ENCODE measurements at regions not wholly inside any gene's neighbourhood (a gene's known extent, or its start where the extent isn't known, plus 50 kb on each side); places are given as distances from the start of the nearest gene placed in this dataset.
"Not testable (repeated sequence)": the region's sequence is repeated elsewhere in the genome, so short reads cannot be mapped to it uniquely, and the experiment has no call there.

GRCh38 chr1:121075254-121075805 is 108.8 kb downstream of the FAM72B start:
- TF ChIP-seq, protein P1, sequence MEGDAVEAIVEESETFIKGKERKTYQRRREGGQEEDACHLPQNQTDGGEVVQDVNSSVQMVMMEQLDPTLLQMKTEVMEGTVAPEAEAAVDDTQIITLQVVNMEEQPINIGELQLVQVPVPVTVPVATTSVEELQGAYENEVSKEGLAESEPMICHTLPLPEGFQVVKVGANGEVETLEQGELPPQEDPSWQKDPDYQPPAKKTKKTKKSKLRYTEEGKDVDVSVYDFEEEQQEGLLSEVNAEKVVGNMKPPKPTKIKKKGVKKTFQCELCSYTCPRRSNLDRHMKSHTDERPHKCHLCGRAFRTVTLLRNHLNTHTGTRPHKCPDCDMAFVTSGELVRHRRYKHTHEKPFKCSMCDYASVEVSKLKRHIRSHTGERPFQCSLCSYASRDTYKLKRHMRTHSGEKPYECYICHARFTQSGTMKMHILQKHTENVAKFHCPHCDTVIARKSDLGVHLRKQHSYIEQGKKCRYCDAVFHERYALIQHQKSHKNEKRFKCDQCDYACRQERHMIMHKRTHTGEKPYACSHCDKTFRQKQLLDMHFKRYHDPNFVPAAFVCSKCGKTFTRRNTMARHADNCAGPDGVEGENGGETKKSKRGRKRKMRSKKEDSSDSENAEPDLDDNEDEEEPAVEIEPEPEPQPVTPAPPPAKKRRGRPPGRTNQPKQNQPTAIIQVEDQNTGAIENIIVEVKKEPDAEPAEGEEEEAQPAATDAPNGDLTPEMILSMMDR (IDR thresholded peaks at IDR 0.05 in 8 of 11, conservative IDR thresholded peaks at IDR 0.05 in 3 of 11) = not testable (repeated sequence)
- not testable (repeated sequence) for TF ChIP-seq POLR2A, POLR2AphosphoS5 (IDR thresholded peaks at IDR 0.05)
